Right lobe of liver (tissue), 6 donors: ENCODE measurements at regions not wholly inside any gene's neighbourhood (a gene's known extent, or its start where the extent isn't known, plus 50 kb on each side); places are given as distances from the start of the nearest gene placed in this dataset.

Source experiments
- ATAC-seq, 4 donors: fragments of 200-7000 bp; cut with Tn5 transposase; one replicate each; pipeline ENCODE4 v1.9.1; 2020; ENCODE audit warnings: mild to moderate bottlenecking in 4 of 4, moderate library complexity in 4 of 4
- DNase-seq, 3 donors: peaks; one replicate each; pipeline ENCODE4 v3.0.0-alpha.2; 2020
- H3K27ac ChIP-seq, 3 donors: fragments of 200-600 bp; one replicate each; pipeline ENCODE4 v1.8.0; 2022
- H3K27me3 ChIP-seq, 2 donors: fragments of 200-600 bp; one replicate each; pipeline ENCODE4 v1.8.0; 2022
- H3K36me3 ChIP-seq, 4 donors: fragments of 200-600 bp; sonication (generic) in 1 of 4; one replicate each; pipeline versions ENCODE4 v1.5.1 to v1.8.0; 2017 to 2022; ENCODE audit warnings: control low read depth in 1 of 4
- H3K4me1 ChIP-seq, 4 donors: fragments of 200-600 bp; sonication (generic) in 1 of 4; one replicate each; pipeline versions ENCODE4 v1.5.1 to v1.8.0; 2017 to 2022; ENCODE audit warnings: control low read depth in 1 of 4
- H3K4me3 ChIP-seq, 3 donors: fragments of 200-600 bp; one replicate each; pipeline ENCODE4 v1.8.0; 2022
- H3K9me3 ChIP-seq, 4 donors: fragments of 200-600 bp; sonication (generic) in 1 of 4; one replicate each; pipeline versions ENCODE4 v1.5.1 to v1.8.0; 2017 to 2022; ENCODE audit warnings: control low read depth in 1 of 4
- CTCF ChIP-seq, 4 donors: fragments of 200-600 bp in 3 of 4; fragments of 450-650 bp in 1 of 4; IDR thresholded peaks; one replicate each; pipeline versions ENCODE4 v1.5.1 to v1.8.0; 2016 to 2022; ENCODE audit warnings: antibody characterized with exemption in 4 of 4, mild to moderate bottlenecking in 2 of 4
- POLR2A ChIP-seq: fragments of 450-650 bp; IDR thresholded peaks from one replicate; pipeline ENCODE4 v1.6.1; 2017; ENCODE audit warnings: antibody characterized with exemption, mild to moderate bottlenecking
- WGBS: methylation state at CpG from one replicate; pipeline ENCODE4 v1.1.6; 2018; ENCODE audit warnings: low coverage, low lambda C conversion rate; ENCODE audit not compliant: insufficient coverage; ENCODE audit errors: missing lambda C conversion rate; 5-methylcytosine and 5-hydroxymethylcytosine counted together
- intact Hi-C, 2 donors: fragments of 100-400 bp; cut with DNase I; formaldehyde crosslinking; loops; one replicate each; pipeline versions ENCODE4 v1.11.2 to v1.14.1; 2022
- donor health status: DM: no; HTN: yes; CAD: no.
- donor health status: DM: no; HTN: no; CAD: no.
- donor health status: DM: no; HTN: no; CAD: no.
- donor health status: DM: no; HTN: yes; CAD: no.
- donor health status: DM: no; HTN: yes; CAD: no.

GRCh38 chr13:97692628-97693027 is 258.7 kb downstream of the RAP2A start:
- intact Hi-C loops, result no loop called here
- H3K9me3 ChIP-seq, result no peaks in the 10 kb centered on the region
- 74% methylated on average over 2 of the region's 2 CpGs for WGBS
- H3K27ac ChIP-seq, result no peak overlapping the region
- no peaks in the 10 kb centered on the region for H3K36me3 ChIP-seq
- TF ChIP-seq POLR2A, result no peak
- TF ChIP-seq CTCF (IDR thresholded peaks at IDR 0.05), result no peak
- no peak for ATAC-seq
- no peak overlapping the region for H3K4me3 ChIP-seq
- no peaks in the 10 kb centered on the region for H3K4me1 ChIP-seq
- no peaks in the 10 kb centered on the region for H3K27me3 ChIP-seq
- no peak for DNase-seq

- Histone ChIP-seq H3K27me3 (no peaks in the 10 kb centered on the region), H3K36me3 (no peaks in the 10 kb centered on the region), H3K27ac (no peak overlapping the region), H3K4me3 (no peak overlapping the region), H3K4me1 (no peaks in the 10 kb centered on the region), H3K9me3 (no peaks in the 10 kb centered on the region)
- TF ChIP-seq CTCF (IDR thresholded peaks at IDR 0.05), result no peak
- DNase-seq, result no peak
- 55% methylated on average over 5 of the region's 6 CpGs for WGBS
- intact Hi-C loops, result no loop called here
- no peak for ATAC-seq
Measured at GRCh38 chr13:97695684-97696083, 257.8 kb upstream of the IPO5 start.

- H3K4me3 ChIP-seq, result no peak overlapping the region
- H3K27ac ChIP-seq, result no peak overlapping the region
- no peaks in the 10 kb centered on the region for H3K4me1 ChIP-seq
- ATAC-seq (no peak), DNase-seq (no peak)
- intact Hi-C loops, result no loop called here
- H3K27me3 ChIP-seq, result no peaks in the 10 kb centered on the region
- no peak for TF ChIP-seq POLR2A
- TF ChIP-seq CTCF (IDR thresholded peaks at IDR 0.05), result no peak
- no peaks in the 10 kb centered on the region for H3K9me3 ChIP-seq
- WGBS, result 25% methylated on average over 2 of the region's 2 CpGs
- H3K36me3 ChIP-seq, result no peaks in the 10 kb centered on the region
Measured at GRCh38 chr13:97696921-97697320, 256.6 kb upstream of the IPO5 start.

GRCh38 chr13:97700306-97700848 is 253.1 kb upstream of the IPO5 start:
- no peaks in the 10 kb centered on the region for H3K27me3 ChIP-seq
- 48% methylated on average over 6 of the region's 6 CpGs for WGBS
- no peaks in the 10 kb centered on the region for H3K9me3 ChIP-seq
- DNase-seq (no peak), ATAC-seq (no peak)
- TF ChIP-seq CTCF (IDR thresholded peaks at IDR 0.05) (no peak), POLR2A (no peak)
- H3K4me1 ChIP-seq, result no peaks in the 10 kb centered on the region
- H3K27ac ChIP-seq, result no peak overlapping the region
- H3K4me3 ChIP-seq, result no peak overlapping the region
- intact Hi-C loops, result no loop called here
- no peaks in the 10 kb centered on the region for H3K36me3 ChIP-seq

GRCh38 chr13:97702614-97703013 is 250.9 kb upstream of the IPO5 start:
- TF ChIP-seq POLR2A (no peak), CTCF (IDR thresholded peaks at IDR 0.05) (no peak)
- Histone ChIP-seq H3K4me1 (no peaks in the 10 kb centered on the region), H3K27me3 (no peaks in the 10 kb centered on the region), H3K36me3 (no peaks in the 10 kb centered on the region), H3K4me3 (no peak overlapping the region), H3K27ac (no peak overlapping the region), H3K9me3 (no peaks in the 10 kb centered on the region)
- DNase-seq, result no peak
- ATAC-seq, result peak in 2 of 4 donors; percentile 10 to 20
- intact Hi-C loops, result no loop called here
